Retina (tissue), 1 donor: ENCODE measurements at regions not wholly inside any gene's neighbourhood (a gene's known extent, or its start where the extent isn't known, plus 50 kb on each side); places are given as distances from the start of the nearest gene placed in this dataset.
"Not testable (repeated sequence)": the region's sequence is repeated elsewhere in the genome, so short reads cannot be mapped to it uniquely, and the experiment has no call there.

ENCODE experiments used
- DNase-seq: peaks from one replicate; pipeline ENCODE4 v3.0.0-alpha.2; 2016

GRCh38 chr3:174547801-174548435 is 311.2 kb upstream of the NAALADL2 start:
- DNase-seq, result no peak

- no peak for DNase-seq
These were observed 310.1 kb upstream of the NAALADL2 start for GRCh38 chr3:174548841-174549623.

GRCh38 chr3:174581558-174581957 is 277.6 kb upstream of the NAALADL2 start:
- DNase-seq, result no peak

- DNase-seq, result no peak
These were observed 275.7 kb upstream of the NAALADL2 start for GRCh38 chr3:174583396-174583795.

- not testable (repeated sequence) for DNase-seq
These were observed 272.0 kb upstream of the NAALADL2 start for GRCh38 chr3:174587137-174587536.

GRCh38 chr3:174596447-174596982 is 262.6 kb upstream of the NAALADL2 start:
- no peak for DNase-seq

GRCh38 chr3:174598885-174599439 is 260.2 kb upstream of the NAALADL2 start:
- DNase-seq, result no peak

GRCh38 chr3:174613173-174613572 is 246.0 kb upstream of the NAALADL2 start:
- DNase-seq, result no peak

- DNase-seq, result no peak
These were observed 245.1 kb upstream of the NAALADL2 start for GRCh38 chr3:174614036-174614435.

- DNase-seq, result no peak
These were observed 240.6 kb upstream of the NAALADL2 start for GRCh38 chr3:174618368-174619080.

GRCh38 chr3:174619239-174619638 is 239.9 kb upstream of the NAALADL2 start:
- DNase-seq, result no peak

GRCh38 chr3:174620138-174620537 is 239.0 kb upstream of the NAALADL2 start:
- no peak for DNase-seq

GRCh38 chr3:174620855-174621472 is 238.2 kb upstream of the NAALADL2 start:
- DNase-seq, result no peak

GRCh38 chr3:174633342-174633741 is 225.8 kb upstream of the NAALADL2 start:
- DNase-seq, result no peak

- no peak for DNase-seq
These were observed 222.7 kb upstream of the NAALADL2 start for GRCh38 chr3:174636451-174636850.

GRCh38 chr3:174639406-174639805 is 219.7 kb upstream of the NAALADL2 start:
- no peak for DNase-seq

- no peak for DNase-seq
These were observed 219.2 kb upstream of the NAALADL2 start for GRCh38 chr3:174639970-174640369.

- DNase-seq, result no peak
These were observed 218.2 kb upstream of the NAALADL2 start for GRCh38 chr3:174640932-174641331.

- DNase-seq, result no peak
These were observed 214.8 kb upstream of the NAALADL2 start for GRCh38 chr3:174644287-174644686.

- no peak for DNase-seq
These were observed 207.2 kb upstream of the NAALADL2 start for GRCh38 chr3:174651951-174652350.

- DNase-seq, result no peak
These were observed 199.6 kb upstream of the NAALADL2 start for GRCh38 chr3:174659511-174659910.

GRCh38 chr3:174662653-174663052 is 196.5 kb upstream of the NAALADL2 start:
- DNase-seq, result no peak

- DNase-seq, result no peak
These were observed 191.7 kb upstream of the NAALADL2 start for GRCh38 chr3:174667386-174667785.
